H1 (cell line): ENCODE measurements at regions not wholly inside any gene's neighbourhood (a gene's known extent, or its start where the extent isn't known, plus 50 kb on each side); places are given as distances from the start of the nearest gene placed in this dataset.

Source experiments
- CTCF ChIA-PET: fragments of 300-600 bp; sonication (Branson Sonifier 250); formaldehyde crosslinking; loops from one replicate; lab custom pipeline; 2021; ENCODE audit not compliant: partially characterized antibody; lab: Charles Lee
- POLR2A ChIA-PET: fragments of 300-600 bp; sonication (Branson Sonifier 250); formaldehyde crosslinking; loops from one replicate; lab custom pipeline; 2021; ENCODE audit warnings: inconsistent platforms; ENCODE audit not compliant: partially characterized antibody; lab: Charles Lee
- DNase-seq, 2 experiments: peaks; one replicate each; pipeline versions ENCODE4 v3.0.0 to v3.0.0-alpha.2; 2010 to 2022; ENCODE audit warnings: low spot score in 2 of 2, low read depth in 1 of 2, mixed read lengths in 1 of 2
- FAIRE-seq: peaks from 2 replicates; lab custom pipeline; 2011; peaks lifted over from hg19 to GRCh38; lab: Jason Lieb, UNC
- H2AFZ ChIP-seq: 2 replicates; pipeline ENCODE4 v1.8.1; 2012; ENCODE audit warnings: low read length, inconsistent platforms
- H2AK5ac ChIP-seq: 2 replicates; pipeline ENCODE4 v1.6.1; 2013; ENCODE audit warnings: low read depth, low read length
- H2BK120ac ChIP-seq: replicated peaks from 2 replicates; pipeline ENCODE3; 2013; ENCODE audit warnings: low read depth, low read length, inconsistent platforms
- H2BK12ac ChIP-seq: 2 replicates; pipeline ENCODE4 v1.6.1; 2013; ENCODE audit warnings: low read depth, low read length
- H2BK15ac ChIP-seq: 2 replicates; pipeline ENCODE4 v1.6.1; 2013; ENCODE audit warnings: low read length
- H2BK20ac ChIP-seq: 2 replicates; pipeline ENCODE4 v1.6.1; 2013; ENCODE audit warnings: low read length
- H2BK5ac ChIP-seq: 2 replicates; pipeline ENCODE4 v1.6.1; 2013; ENCODE audit warnings: low read depth, low read length
- H3K14ac ChIP-seq: 2 replicates; pipeline ENCODE4 v1.6.1; 2013; ENCODE audit warnings: inconsistent platforms; ENCODE audit not compliant: insufficient read length
- H3K18ac ChIP-seq: 2 replicates; pipeline ENCODE4 v1.6.1; 2013; ENCODE audit warnings: low read length; ENCODE audit errors: extremely low read depth
- H3K23ac ChIP-seq: 2 replicates; pipeline ENCODE4 v1.6.1; 2013; ENCODE audit warnings: inconsistent platforms; ENCODE audit not compliant: insufficient read length
- H3K23me2 ChIP-seq: 2 replicates; pipeline ENCODE4 v1.6.1; 2013; ENCODE audit warnings: low read depth, low read length
- H3K27ac ChIP-seq: 2 replicates; pipeline ENCODE4 v1.6.1; 2011; ENCODE audit warnings: low read depth, low read length, inconsistent platforms
- H3K27me3 ChIP-seq, 4 experiments: replicated peaks in 1 of 4; 1 replicate in 1 of 4; 2 replicates in 3 of 4; pipeline versions ENCODE4 v1.6.1 to v1.8.1; 2011 to 2013; ENCODE audit warnings: low read length in 3 of 4, mild to moderate bottlenecking in 3 of 4, inconsistent platforms in 2 of 4, mixed read lengths in 2 of 4, moderate library complexity in 1 of 4; ENCODE audit not compliant: control insufficient read depth in 3 of 4, insufficient read depth in 3 of 4; ENCODE audit errors: extremely low read depth in 1 of 4
- H3K36me3 ChIP-seq, 4 experiments: 2 replicates each; pipeline versions ENCODE4 v1.6.1 to v1.8.1; 2011 to 2013; ENCODE audit warnings: mild to moderate bottlenecking in 4 of 4, low read length in 3 of 4, moderate library complexity in 2 of 4, control low read depth in 1 of 4, inconsistent platforms in 1 of 4; ENCODE audit not compliant: insufficient read depth in 4 of 4, control insufficient read depth in 2 of 4
- H3K4ac ChIP-seq: replicated peaks from 2 replicates; pipeline ENCODE3; 2013; ENCODE audit warnings: low read length, low read depth, mixed read lengths, inconsistent platforms; ENCODE audit not compliant: insufficient read length
- H3K4me1 ChIP-seq, 4 experiments: replicated peaks in 1 of 4; 1 replicate in 1 of 4; 2 replicates in 3 of 4; pipeline versions ENCODE4 v1.6.1 to v1.8.1; 2011 to 2013; ENCODE audit warnings: low read length in 3 of 4, inconsistent platforms in 2 of 4, mixed read lengths in 1 of 4; ENCODE audit not compliant: insufficient read depth in 4 of 4, control insufficient read depth in 3 of 4
- H3K4me2 ChIP-seq, 2 experiments: 2 replicates each; pipeline versions ENCODE4 v1.6.1 to v1.8.1; 2011 to 2013; ENCODE audit warnings: low read depth in 2 of 2, low read length in 2 of 2, control low read depth in 1 of 2, inconsistent platforms in 1 of 2, mild to moderate bottlenecking in 1 of 2; ENCODE audit not compliant: insufficient read depth in 1 of 2
- H3K4me3 ChIP-seq, 4 experiments: fragments of 200-600, 300-600 bp in 1 of 4; sonication (generic), shearing (Covaris generic), sonication (Bioruptor Twin) in 1 of 4; 2 replicates each; pipeline versions ENCODE4 v1.5.1 to v1.8.1; 2011 to 2016; ENCODE audit warnings: low read length in 4 of 4, low read depth in 3 of 4, control low read depth in 2 of 4, inconsistent platforms in 2 of 4, mild to moderate bottlenecking in 2 of 4, mixed read lengths in 1 of 4, moderate library complexity in 1 of 4; ENCODE audit not compliant: insufficient read depth in 2 of 4; ENCODE audit errors: extremely low read depth in 1 of 4
- H3K56ac ChIP-seq: replicated peaks from 2 replicates; pipeline ENCODE3; 2013; ENCODE audit warnings: low read depth, mild to moderate bottlenecking, mixed read lengths, low read length, inconsistent platforms; ENCODE audit not compliant: insufficient read length
- H3K79me1 ChIP-seq: 2 replicates; pipeline ENCODE4 v1.6.1; 2013; ENCODE audit warnings: low read depth, low read length, control low read depth
- H3K79me2 ChIP-seq, 2 experiments: 2 replicates each; pipeline versions ENCODE4 v1.6.1 to v1.8.1; 2012 to 2013; ENCODE audit warnings: low read length in 2 of 2, mild to moderate bottlenecking in 2 of 2, inconsistent platforms in 1 of 2; ENCODE audit not compliant: insufficient read depth in 2 of 2, control insufficient read depth in 1 of 2
- H3K9ac ChIP-seq, 4 experiments: replicated peaks in 1 of 4; 1 replicate in 1 of 4; 2 replicates in 3 of 4; pipeline versions ENCODE4 v1.6.1 to v1.8.1; 2011 to 2013; ENCODE audit warnings: low read depth in 3 of 4, low read length in 3 of 4, control low read depth in 2 of 4, mild to moderate bottlenecking in 2 of 4, moderate library complexity in 2 of 4, inconsistent platforms in 1 of 4; ENCODE audit errors: extremely low read depth in 1 of 4
- H3K9me3 ChIP-seq, 2 experiments: 2 replicates each; pipeline versions ENCODE4 v1.6.1 to v1.8.1; 2012 to 2013; ENCODE audit warnings: mild to moderate bottlenecking in 2 of 2, moderate library complexity in 2 of 2, control low read depth in 1 of 2, inconsistent platforms in 1 of 2, low read depth in 1 of 2, low read length in 1 of 2, mixed read lengths in 1 of 2; ENCODE audit not compliant: insufficient read depth in 2 of 2
- H4K20me1 ChIP-seq, 2 experiments: replicated peaks in 1 of 2; 2 replicates each; pipeline versions ENCODE3 to v1.8.1; 2011 to 2013; ENCODE audit warnings: inconsistent platforms in 2 of 2, low read length in 2 of 2, mild to moderate bottlenecking in 1 of 2; ENCODE audit not compliant: insufficient read depth in 2 of 2, control insufficient read depth in 1 of 2
- H4K5ac ChIP-seq: 2 replicates; pipeline ENCODE4 v1.6.1; 2013; ENCODE audit warnings: low read length, low read depth, mixed read lengths, inconsistent platforms; ENCODE audit not compliant: insufficient read length
- H4K8ac ChIP-seq: 2 replicates; pipeline ENCODE4 v1.8.0; 2013; ENCODE audit warnings: mild to moderate bottlenecking, moderate library complexity, low read length, inconsistent platforms; ENCODE audit not compliant: insufficient read depth; ENCODE audit errors: extremely low read depth
- H4K91ac ChIP-seq: replicated peaks from 2 replicates; pipeline ENCODE3; 2013; ENCODE audit warnings: low read length, mixed read lengths, inconsistent platforms; ENCODE audit not compliant: insufficient read length
- GABPA ChIP-seq: IDR thresholded peaks from 2 replicates; pipeline ENCODE4 v1.6.1; 2011; ENCODE audit warnings: mild to moderate bottlenecking, low read length, moderate library complexity, borderline replicate concordance; ENCODE audit not compliant: insufficient read depth
- RNF2 ChIP-seq: fragments of 200-900, 300-1000 bp; sonication (generic); IDR thresholded peaks from 2 replicates; pipeline ENCODE4 v1.7.1; 2016; ENCODE audit warnings: borderline replicate concordance, low read depth, mild to moderate bottlenecking, antibody characterized with exemption, low read length; ENCODE audit not compliant: poor library complexity, severe bottlenecking; ENCODE audit errors: missing control alignments
- WGBS, 2 experiments: shearing (Covaris generic) in 1 of 2; methylation state at CpG; one replicate each; pipeline versions ENCODE4 v1.1.6 to v1.1.7; 2013 to 2015; ENCODE audit warnings: low lambda C conversion rate in 2 of 2, mixed read lengths in 2 of 2, inconsistent platforms in 1 of 2, low coverage in 1 of 2, missing lambda C conversion rate in 1 of 2; ENCODE audit not compliant: insufficient replicate concordance in 2 of 2, insufficient coverage in 1 of 2, insufficient read length in 1 of 2; ENCODE audit errors: extremely low coverage in 1 of 2, missing lambda C conversion rate in 1 of 2; 5-methylcytosine and 5-hydroxymethylcytosine counted together

DNA sequence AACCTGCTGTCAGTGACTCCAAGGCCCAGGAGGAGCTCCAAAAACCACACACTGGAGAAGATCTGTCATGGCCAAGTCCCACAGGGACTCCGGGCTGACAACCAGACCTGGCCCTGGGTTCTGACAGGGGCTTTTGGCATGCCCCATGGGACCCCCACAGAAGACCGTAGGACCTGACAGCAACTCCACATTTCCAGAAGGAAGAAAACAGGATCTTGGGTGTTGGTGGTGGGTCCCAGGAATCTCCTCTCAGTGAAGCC, 275.9 kb upstream of the HS6ST1 start:
- Histone ChIP-seq H3K23ac (no peak overlapping the region), H2AK5ac (no peak overlapping the region), H4K8ac (no peak overlapping the region), H2BK15ac (no peak overlapping the region; the same call in 1 of the 2 replicates), H3K4me3 (no peak overlapping the region), H3K4ac (no peak overlapping the region), H3K18ac (no peak overlapping the region), H4K91ac (no peak overlapping the region), H3K79me1 (no peaks in the 10 kb centered on the region), H3K27ac (no peak overlapping the region), H3K9me3 (no peaks in the 10 kb centered on the region), H2BK20ac (no peak overlapping the region), H3K4me2 (no peak overlapping the region), H2BK5ac (no peak overlapping the region), H4K5ac (no peak overlapping the region), H2AFZ (no peak overlapping the region), H4K20me1 (peaks cover 0 to 4% of the 10 kb centered on the region in 2 experiments), H3K9ac (no peak overlapping the region), H2BK12ac (no peak overlapping the region), H3K23me2 (peaks cover 9% of the 10 kb centered on the region; the same call in 1 of the 2 replicates), H3K14ac (no peak overlapping the region), H3K79me2 (no peaks in the 10 kb centered on the region), H3K56ac (no peak overlapping the region), H2BK120ac (no peak overlapping the region), H3K4me1 (no peaks in the 10 kb centered on the region; a peak in 1 of 7 replicates), H3K36me3 (no peaks in the 10 kb centered on the region), H3K27me3 (no peaks in the 10 kb centered on the region)
- ChIA-PET POLR2A (no interaction called here), CTCF (interaction anchor here (0.9 to 1.2 kb wide), 4 partner anchors 36 to 167 kb away, joined by 3 to 4 read pairs (median 4); no protein-coding TSS in a partner anchor)
- DNase-seq (peak in 1 of 2 experiments; percentile 29), FAIRE-seq (no peak)
- 86% methylated on average over 2 of the region's 2 CpGs; no CpG with 5 or more reads in 1 of the 2 experiments for WGBS, 2 experiments
- no peak for TF ChIP-seq GABPA
- no peak for TF ChIP-seq RNF2
